ENCODE measurements at regions not wholly inside any gene's neighbourhood (a gene's known extent, or its start where the extent isn't known, plus 50 kb on each side); places are given as distances from the start of the nearest gene placed in this dataset.

DNA sequence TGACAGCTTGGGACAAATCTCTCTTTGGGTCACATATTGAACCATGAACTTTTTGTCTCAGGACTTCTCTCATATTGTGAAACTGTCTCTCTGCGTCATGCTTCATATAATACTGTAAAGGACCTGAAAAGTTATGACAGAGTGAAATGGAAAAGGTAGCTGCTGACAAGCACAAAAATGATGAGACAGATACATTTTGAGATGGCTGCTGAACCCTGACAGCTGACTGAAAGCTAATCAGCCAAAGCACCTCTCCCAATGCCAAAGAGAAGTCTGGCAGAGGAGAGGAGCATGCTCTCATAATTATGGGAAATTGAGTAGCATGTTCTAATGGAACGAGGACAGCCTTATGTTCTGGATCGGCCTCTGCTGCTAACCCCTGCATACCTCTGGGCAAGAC lies 873.4 kb upstream of the ADGRL3 start:
- Histone ChIP-seq H3K9me3 (no peaks in the 10 kb centered on the region), H3K27me3 (no peaks in the 10 kb centered on the region), H3K27ac (no peak overlapping the region), H3K4me3 (no peak overlapping the region), H3K4me1 (no peaks in the 10 kb centered on the region), H3K36me3 (no peaks in the 10 kb centered on the region)
- DNase-seq (ENCODE audit: low spot score) = no peak
- TF ChIP-seq, protein P1, sequence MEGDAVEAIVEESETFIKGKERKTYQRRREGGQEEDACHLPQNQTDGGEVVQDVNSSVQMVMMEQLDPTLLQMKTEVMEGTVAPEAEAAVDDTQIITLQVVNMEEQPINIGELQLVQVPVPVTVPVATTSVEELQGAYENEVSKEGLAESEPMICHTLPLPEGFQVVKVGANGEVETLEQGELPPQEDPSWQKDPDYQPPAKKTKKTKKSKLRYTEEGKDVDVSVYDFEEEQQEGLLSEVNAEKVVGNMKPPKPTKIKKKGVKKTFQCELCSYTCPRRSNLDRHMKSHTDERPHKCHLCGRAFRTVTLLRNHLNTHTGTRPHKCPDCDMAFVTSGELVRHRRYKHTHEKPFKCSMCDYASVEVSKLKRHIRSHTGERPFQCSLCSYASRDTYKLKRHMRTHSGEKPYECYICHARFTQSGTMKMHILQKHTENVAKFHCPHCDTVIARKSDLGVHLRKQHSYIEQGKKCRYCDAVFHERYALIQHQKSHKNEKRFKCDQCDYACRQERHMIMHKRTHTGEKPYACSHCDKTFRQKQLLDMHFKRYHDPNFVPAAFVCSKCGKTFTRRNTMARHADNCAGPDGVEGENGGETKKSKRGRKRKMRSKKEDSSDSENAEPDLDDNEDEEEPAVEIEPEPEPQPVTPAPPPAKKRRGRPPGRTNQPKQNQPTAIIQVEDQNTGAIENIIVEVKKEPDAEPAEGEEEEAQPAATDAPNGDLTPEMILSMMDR (IDR thresholded peaks at IDR 0.05) = no peak

DNA sequence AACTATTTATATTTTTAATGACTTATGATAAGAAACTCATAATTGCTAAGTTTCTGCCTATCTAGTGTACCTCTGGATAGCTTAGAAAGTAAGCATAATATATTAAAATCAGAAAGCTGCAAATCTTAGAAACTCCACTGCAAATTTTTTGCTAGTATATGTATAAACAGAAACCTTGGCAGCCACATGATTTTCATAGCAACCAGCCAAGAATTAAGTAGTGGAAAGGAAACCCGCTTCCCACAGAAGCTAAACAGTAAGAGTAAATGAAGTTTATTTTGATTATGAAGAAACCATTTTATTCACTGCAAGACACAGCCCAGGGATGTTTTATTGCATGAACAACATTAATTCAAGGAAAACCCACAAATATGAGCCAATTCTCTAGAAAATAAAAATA lies 872.5 kb upstream of the ADGRL3 start:
- TF ChIP-seq, protein P1 (IDR thresholded peaks at IDR 0.05) = no peak
- H3K36me3 ChIP-seq = no peaks in the 10 kb centered on the region

DNA sequence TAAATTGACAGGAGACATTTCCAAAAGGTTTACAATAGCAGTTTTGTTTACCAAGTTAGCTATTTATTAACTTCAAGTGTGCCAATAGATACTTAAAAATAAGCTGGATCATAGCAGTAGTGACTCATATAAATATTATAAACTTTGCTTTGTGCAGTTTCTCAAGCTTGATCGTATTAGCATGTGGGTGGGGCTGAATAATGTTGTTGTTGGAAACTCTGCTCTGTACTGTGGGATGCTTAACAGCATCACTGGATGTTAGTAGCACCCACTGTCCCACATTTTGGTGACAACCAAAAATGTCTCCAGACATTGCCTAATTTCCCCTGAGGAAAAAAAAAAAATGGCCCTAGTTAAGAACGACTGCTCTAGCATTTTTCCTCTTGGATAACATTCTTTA lies 855.2 kb upstream of the ADGRL3 start:
- no peaks in the 10 kb centered on the region for H3K9me3 ChIP-seq
- TF ChIP-seq, protein P1 (IDR thresholded peaks at IDR 0.05) = no peak
- no peak overlapping the region for H3K27ac ChIP-seq
- no peaks in the 10 kb centered on the region for H3K36me3 ChIP-seq
- no peak for DNase-seq (ENCODE audit: low spot score)
- H3K27me3 ChIP-seq = no peaks in the 10 kb centered on the region
- no peak overlapping the region for H3K4me3 ChIP-seq
- H3K4me1 ChIP-seq = no peaks in the 10 kb centered on the region

More for the DNA sequence above, 872.5 kb upstream of the ADGRL3 start:
- no peaks in the 10 kb centered on the region for H3K27me3 ChIP-seq
- no peak overlapping the region for H3K27ac ChIP-seq
- no peak for DNase-seq (ENCODE audit: low spot score)
- no peaks in the 10 kb centered on the region for H3K4me1 ChIP-seq
- H3K4me3 ChIP-seq = no peak overlapping the region
- H3K9me3 ChIP-seq = no peaks in the 10 kb centered on the region

DNA sequence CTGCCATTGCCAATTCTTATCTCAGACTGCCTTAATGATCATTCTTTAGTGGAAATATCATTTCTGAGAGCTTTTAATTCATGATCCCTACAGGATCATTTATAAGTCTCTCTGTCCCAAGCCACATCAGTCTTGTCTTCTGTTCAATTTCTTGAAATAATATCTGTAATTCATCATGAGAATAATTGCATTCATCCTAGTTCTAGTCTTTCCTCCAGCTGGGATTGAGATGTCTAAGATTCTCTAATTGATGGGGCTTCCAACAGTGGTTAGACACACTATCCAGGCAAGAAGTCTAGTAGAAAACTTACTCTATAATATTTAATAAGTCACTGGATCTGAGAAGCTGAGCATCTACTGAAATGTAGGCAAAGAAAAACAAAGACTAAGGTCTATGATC lies 854.7 kb upstream of the ADGRL3 start:
- Histone ChIP-seq H3K27ac (no peak overlapping the region), H3K9me3 (no peaks in the 10 kb centered on the region), H3K27me3 (no peaks in the 10 kb centered on the region), H3K4me1 (no peaks in the 10 kb centered on the region), H3K4me3 (no peak overlapping the region), H3K36me3 (no peaks in the 10 kb centered on the region)
- TF ChIP-seq, protein P1 (IDR thresholded peaks at IDR 0.05) = no peak
- DNase-seq (ENCODE audit: low spot score) = no peak

DNA sequence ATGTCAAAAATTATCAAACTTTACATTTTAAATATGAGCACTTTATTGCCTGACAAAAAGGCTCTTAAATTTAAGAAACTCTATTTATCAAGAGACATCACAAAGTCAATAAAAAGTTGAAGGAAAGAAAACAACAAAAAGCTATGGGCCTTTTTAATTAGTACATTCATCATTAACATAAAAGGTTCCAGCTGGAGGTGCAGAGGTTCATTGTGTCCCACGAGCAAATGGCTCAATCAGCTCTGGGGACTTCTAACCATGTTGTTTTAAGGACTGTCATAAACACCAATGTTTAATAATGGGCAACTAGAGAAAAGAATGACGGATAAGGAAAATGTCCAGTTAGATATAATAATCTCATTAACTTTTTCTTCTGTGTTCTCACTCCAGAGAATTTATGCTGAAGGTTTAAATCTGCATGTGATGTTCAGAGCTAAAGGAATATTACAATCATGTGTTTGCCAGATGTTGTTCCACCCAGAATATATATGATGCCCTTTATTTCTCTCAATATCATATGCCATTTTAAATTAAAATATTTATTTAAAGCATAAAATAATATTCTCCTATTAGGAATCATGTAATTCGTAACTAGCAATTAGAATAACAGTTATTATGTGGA lies 840.3 kb upstream of the ADGRL3 start:
- no peaks in the 10 kb centered on the region for H3K36me3 ChIP-seq
- TF ChIP-seq, protein P1 (IDR thresholded peaks at IDR 0.05) = no peak
- H3K27ac ChIP-seq = no peak overlapping the region
- no peak overlapping the region for H3K4me3 ChIP-seq
- H3K4me1 ChIP-seq = no peaks in the 10 kb centered on the region
- peaks cover 0 to 7% of the 10 kb centered on the region in 2 donors for H3K9me3 ChIP-seq
- DNase-seq (ENCODE audit: low spot score) = no peak
- no peaks in the 10 kb centered on the region for H3K27me3 ChIP-seq

DNA sequence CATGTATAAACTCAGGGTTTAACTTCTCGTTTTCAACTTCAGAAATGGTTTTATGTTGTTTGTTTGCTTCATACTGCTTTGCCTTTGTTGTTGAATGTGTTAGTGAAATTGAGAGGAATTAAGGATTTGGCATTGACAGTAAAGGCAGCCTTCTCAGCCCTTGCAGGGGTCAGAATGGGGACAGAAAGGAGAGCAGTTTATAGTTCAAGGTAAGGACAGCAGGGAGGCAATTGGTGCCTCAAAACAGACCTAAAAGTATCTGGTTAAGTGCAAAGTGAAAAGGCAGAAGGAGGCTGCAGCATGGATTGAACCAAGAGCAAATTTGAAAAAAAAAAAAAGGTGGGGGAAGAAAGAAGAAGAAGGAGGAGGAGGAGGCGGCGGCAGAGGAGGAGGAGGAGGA lies 835.0 kb upstream of the ADGRL3 start:
- no peak overlapping the region for H3K27ac ChIP-seq
- no peak for DNase-seq (ENCODE audit: low spot score)
- no peaks in the 10 kb centered on the region for H3K4me1 ChIP-seq
- no peak overlapping the region for H3K4me3 ChIP-seq
- H3K9me3 ChIP-seq = no peaks in the 10 kb centered on the region
- no peaks in the 10 kb centered on the region for H3K27me3 ChIP-seq
- no peaks in the 10 kb centered on the region for H3K36me3 ChIP-seq
- TF ChIP-seq, protein P1 (IDR thresholded peaks at IDR 0.05) = no peak

All from right atrium auricular region (tissue), 2 donors.